Activated gamma-delta T cell treated with Interleukin-2 at 50 U/mL for 16 hours (primary cell): ENCODE measurements at regions not wholly inside any gene's neighbourhood (a gene's known extent, or its start where the extent isn't known, plus 50 kb on each side); places are given as distances from the start of the nearest gene placed in this dataset.

ENCODE experiments used
- DNase-seq: peaks from one replicate; pipeline ENCODE4 v3.0.0-alpha.2; 2020

GRCh38 chr6:129911732-129912131 is 50.6 kb upstream of the TMEM244 start:
- DNase-seq, result no peak
